ENCODE measurements at regions not wholly inside any gene's neighbourhood (a gene's known extent, or its start where the extent isn't known, plus 50 kb on each side); places are given as distances from the start of the nearest gene placed in this dataset.

DNA sequence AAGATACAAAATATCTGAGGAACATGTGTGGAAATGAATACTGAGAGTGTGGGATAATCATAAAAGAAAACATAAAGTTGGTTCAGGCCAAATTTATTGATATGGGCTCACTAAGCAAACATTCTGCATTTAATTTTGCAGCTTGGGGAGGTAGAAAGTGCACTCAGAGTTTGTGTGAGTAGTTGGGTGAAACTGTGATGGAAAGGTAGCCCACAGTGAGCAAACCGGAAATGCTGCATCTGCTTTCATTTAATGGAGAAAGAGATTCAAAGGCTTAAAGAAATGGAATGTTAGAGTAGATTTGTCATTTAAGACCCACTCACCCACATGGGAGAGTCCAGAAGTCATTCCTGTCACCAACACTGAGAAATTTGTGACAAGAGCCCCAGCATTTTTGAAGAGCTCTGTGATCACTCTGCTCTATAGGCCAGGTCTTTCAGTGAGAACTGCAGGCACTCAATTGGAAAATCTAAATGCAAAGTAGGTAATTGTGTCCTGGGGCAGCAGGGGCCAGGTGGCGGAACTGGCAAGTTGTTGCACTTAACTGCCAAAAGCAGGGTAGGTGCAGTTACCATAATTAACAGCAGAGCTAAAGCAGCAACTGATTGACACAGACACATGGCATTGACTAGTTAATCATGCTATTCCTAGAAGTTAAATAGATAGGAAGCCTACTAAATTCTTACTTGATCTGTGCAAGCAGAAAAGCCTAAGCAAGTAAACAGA is 1228.3 kb upstream of the PCDH20 start:
- in situ Hi-C loops (cut with HindIII; ENCODE audit: low pct_unique_long_range_greater_than_20kb, low sequenced_read_pairs): no loop called here

DNA sequence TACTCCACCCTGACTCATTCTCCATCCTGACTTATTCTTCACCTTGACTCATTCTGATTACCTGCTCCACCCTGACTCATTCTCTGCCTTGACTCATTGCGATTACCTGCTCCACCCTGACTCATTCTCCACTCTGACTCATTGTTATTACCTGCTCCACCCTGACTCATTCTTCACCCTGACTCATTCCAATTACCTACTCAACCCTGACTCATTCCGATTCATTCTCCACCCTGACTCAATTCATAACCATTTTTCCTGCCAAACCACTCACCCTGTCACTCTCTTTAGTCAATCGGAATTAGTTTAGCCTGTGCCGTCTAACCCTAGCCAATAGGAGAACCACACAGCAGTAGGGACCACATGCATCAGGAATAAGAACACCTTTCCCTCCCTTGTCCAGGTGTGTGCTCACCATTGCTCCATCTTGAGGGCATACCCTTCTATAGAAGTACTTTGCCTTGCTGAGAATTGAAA is 1227.4 kb upstream of the PCDH20 start:
- no peak for DNase-seq (ENCODE audit: low read depth, low spot score)

More for the DNA sequence above, 1228.3 kb upstream of the PCDH20 start:
- DNase-seq (ENCODE audit: low read depth, low spot score): no peak

DNA sequence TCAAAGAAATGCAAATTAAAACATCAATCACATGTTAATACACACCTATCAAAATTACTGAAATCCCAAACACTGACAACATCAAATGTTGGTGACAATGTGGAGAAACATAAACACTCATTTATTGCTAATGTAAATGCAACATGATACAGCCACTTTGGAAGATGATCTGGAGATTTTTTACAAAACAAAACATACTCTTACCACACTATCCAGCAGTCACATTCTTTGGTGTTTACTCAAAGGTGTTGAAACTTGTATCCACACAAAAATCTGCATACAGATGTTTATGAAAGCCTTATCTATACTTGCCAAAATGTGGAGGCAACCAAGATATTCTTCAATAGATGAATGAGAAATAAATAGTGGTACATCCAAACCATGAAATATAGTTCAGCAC is 1219.5 kb upstream of the PCDH20 start:
- DNase-seq (ENCODE audit: low read depth, low spot score): no peak
- in situ Hi-C loops (cut with HindIII; ENCODE audit: low pct_unique_long_range_greater_than_20kb, low sequenced_read_pairs): no loop called here

More for the DNA sequence above, 1227.4 kb upstream of the PCDH20 start:
- in situ Hi-C loops (cut with HindIII; ENCODE audit: low pct_unique_long_range_greater_than_20kb, low sequenced_read_pairs): no loop called here

DNA sequence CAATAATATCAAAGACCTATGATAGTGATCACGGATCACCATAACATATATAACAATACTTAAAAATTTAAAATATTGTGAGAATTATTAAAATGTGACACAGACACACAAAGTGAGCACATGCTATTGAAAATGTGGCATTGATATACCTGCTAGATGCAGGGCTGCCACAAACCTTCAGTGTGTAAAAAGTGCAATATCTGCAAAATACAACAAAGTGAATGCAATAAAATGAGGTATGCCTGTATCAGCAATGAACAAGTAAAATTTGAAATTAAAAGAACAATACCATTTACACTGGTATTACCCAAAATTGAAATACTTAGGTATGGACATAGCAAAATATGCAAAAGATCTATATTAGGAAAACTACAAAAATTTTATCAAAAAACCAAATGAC is 1217.8 kb upstream of the PCDH20 start:
- in situ Hi-C loops (cut with HindIII; ENCODE audit: low pct_unique_long_range_greater_than_20kb, low sequenced_read_pairs): no loop called here
- DNase-seq (ENCODE audit: low read depth, low spot score): no peak

- in situ Hi-C loops (cut with HindIII; ENCODE audit: low pct_unique_long_range_greater_than_20kb, low sequenced_read_pairs): no loop called here
- DNase-seq (ENCODE audit: low read depth, low spot score): no peak
Observed at GRCh38 chr13:62631619-62632018, 1216.0 kb upstream of the PCDH20 start.

DNA sequence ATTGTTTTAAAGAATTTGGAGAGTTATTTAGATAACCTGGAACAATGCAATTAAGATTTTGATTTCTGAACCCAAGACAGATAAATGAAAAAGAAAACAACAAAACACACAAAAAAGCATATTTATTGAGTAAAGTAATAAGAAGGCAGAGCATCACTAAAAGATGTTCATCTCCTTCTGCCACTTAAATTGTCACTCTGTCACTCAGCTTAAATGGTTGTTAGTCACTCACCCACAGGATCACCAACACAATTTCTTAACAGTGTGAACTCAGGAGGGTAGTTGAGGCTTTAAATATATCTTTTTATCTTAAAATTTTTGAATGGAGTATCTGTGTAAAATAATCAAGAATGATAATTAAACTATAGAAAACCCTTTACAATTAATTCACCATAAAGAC is 1215.5 kb upstream of the PCDH20 start:
- DNase-seq (ENCODE audit: low read depth, low spot score): no peak
- in situ Hi-C loops (cut with HindIII; ENCODE audit: low pct_unique_long_range_greater_than_20kb, low sequenced_read_pairs): no loop called here

DNA sequence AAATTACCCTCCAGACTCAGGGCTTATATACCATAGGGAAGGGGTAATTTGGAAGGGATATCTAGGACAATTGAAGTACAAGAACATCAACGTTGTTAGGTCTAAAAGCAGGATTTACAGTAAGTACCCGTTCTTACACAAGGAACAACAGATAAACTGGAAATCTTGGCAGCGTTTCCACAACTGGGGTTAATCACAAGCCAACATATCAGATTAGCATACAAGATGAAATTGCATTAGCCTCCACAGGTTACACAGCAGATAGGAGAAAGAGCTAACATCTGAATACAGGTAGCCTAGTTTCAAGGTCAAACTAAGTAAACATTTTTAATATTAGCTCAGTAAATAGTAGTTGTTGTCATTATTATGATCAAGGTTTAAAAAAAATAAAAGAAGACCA is 1214.0 kb upstream of the PCDH20 start:
- in situ Hi-C loops (cut with HindIII; ENCODE audit: low pct_unique_long_range_greater_than_20kb, low sequenced_read_pairs): no loop called here
- DNase-seq (ENCODE audit: low read depth, low spot score): no peak

DNA sequence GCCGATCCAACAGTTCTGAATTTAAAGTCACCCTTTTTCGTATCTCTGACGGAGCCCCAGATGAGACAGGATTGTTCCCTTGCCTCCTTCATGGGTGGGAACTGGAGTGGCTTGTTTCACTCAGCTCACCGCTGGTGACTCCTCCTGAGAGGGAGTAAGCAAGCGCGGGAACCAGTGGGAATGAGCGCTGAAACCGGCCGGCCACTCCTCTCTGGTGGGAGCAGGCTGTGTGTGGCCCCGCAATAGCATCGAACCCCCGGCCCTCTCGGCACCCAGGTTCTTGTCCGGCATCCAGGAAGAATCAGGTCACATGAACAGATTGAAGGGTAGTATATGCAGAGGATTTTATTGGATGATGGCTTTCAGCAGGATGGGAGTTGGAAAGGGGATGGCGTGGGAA is 1211.6 kb upstream of the PCDH20 start:
- in situ Hi-C loops (cut with HindIII; ENCODE audit: low pct_unique_long_range_greater_than_20kb, low sequenced_read_pairs): no loop called here
- no peak for DNase-seq (ENCODE audit: low read depth, low spot score)

DNA sequence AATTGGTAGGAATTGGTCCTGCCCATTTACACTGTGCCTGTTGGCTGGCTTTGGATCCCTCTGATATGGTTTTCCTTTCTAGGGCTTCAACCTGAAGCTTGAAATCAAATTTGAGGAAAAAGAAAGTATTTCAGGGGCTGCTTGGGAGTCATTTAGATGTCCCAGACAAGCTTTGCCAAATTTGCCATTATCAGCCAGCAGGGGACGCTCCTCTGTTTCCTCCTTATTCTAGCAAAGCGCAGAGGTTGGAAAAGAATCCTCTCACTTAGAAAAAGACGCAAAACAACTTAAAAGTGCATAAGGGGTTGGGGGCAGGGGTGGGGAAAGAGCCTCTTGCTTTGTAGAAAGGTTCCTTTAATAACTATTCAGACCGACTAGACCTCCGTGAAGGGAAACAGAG is 1211.1 kb upstream of the PCDH20 start:
- DNase-seq (ENCODE audit: low read depth, low spot score): peak; percentile 57
- in situ Hi-C loops (cut with HindIII; ENCODE audit: low pct_unique_long_range_greater_than_20kb, low sequenced_read_pairs): no loop called here

DNA sequence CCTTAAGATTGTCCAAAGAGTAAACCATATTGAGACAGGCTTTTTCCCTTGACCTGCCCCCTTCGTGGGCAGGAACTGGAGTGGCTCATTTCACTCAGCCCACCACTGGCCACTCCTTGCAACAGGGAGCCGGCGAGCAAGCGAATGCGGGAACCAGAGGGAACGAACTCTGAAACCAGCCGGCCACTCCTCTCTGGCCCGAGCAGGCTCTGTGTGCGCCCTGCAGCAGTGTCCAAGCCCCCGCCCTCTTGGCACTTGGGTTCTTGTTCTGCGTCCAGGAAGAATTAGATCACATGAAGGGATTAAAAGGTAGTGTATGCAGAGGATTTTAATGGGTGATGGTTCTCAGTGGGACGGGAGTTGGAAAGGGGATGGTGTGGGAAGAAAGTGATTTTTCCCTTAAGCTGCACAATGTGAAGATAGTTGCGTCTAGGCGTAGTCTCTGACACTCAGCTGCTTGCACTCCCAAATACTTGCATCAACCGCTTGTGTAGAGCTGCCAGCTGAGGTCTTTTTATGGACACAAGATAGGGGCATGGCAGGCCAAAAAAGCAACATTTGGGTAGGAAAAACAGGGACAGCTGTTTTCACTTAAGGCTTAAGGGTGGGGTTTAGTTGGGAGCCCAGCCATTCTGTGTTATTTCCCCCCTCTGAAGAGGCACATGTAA is 1209.7 kb upstream of the PCDH20 start:
- in situ Hi-C loops (cut with HindIII; ENCODE audit: low pct_unique_long_range_greater_than_20kb, low sequenced_read_pairs): no loop called here
- no peak for DNase-seq (ENCODE audit: low read depth, low spot score)

GRCh38 chr13:62613819-62614218 is 1198.2 kb upstream of the PCDH20 start:
- in situ Hi-C loops (cut with HindIII; ENCODE audit: low pct_unique_long_range_greater_than_20kb, low sequenced_read_pairs): no loop called here

DNA sequence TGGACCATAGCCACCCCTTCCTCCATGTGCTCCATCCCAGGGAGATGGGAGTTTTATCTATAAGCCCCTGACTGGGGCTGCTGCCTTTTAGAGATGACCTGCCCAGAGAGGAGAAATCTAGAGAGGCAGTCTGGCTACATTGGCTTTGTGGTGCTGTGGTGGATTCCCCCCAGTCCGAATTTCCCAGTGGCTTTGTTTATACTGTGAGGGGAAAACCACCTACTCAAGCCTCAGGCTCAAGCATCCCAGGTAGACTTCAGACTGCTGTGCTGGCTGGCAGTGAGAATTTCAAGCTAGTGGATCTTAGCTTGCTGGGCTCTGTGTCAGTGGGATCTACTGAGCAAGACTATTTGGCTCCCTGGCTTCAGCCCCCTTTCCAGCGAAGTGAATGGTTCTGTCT is 1195.7 kb upstream of the PCDH20 start:
- DNase-seq (ENCODE audit: low read depth, low spot score): no peak

More at GRCh38 chr13:62613819-62614218, 1198.2 kb upstream of the PCDH20 start:
- no peak for DNase-seq (ENCODE audit: low read depth, low spot score)

DNA sequence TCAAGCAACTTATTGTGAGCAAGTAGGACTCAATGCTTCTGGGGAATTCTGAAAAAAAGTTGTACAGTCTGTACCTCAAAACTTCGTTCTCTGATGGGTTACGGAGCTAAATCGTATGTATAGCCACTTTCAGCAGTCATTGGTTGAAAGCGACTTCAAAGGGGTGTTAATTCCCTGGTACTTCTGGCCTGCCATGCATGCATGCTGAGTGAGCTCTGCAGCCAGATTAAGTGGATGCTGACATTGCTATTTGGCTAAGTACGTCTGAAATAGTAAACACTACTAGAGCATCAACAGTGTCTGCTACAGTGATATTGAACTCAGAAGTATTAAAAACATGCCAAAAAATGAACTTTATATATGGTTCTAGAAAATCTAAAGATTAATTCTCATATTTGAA is 1183.1 kb upstream of the PCDH20 start:
- in situ Hi-C loops (cut with HindIII; ENCODE audit: low pct_unique_long_range_greater_than_20kb, low sequenced_read_pairs): no loop called here
- DNase-seq (ENCODE audit: low read depth, low spot score): no peak

More for the DNA sequence above, 1195.7 kb upstream of the PCDH20 start:
- in situ Hi-C loops (cut with HindIII; ENCODE audit: low pct_unique_long_range_greater_than_20kb, low sequenced_read_pairs): no loop called here

GRCh38 chr13:62595976-62596375 is 1180.3 kb upstream of the PCDH20 start:
- in situ Hi-C loops (cut with HindIII; ENCODE audit: low pct_unique_long_range_greater_than_20kb, low sequenced_read_pairs): no loop called here
- no peak for DNase-seq (ENCODE audit: low read depth, low spot score)

- DNase-seq (ENCODE audit: low read depth, low spot score): no peak
- in situ Hi-C loops (cut with HindIII; ENCODE audit: low pct_unique_long_range_greater_than_20kb, low sequenced_read_pairs): no loop called here
Observed at GRCh38 chr13:62593804-62594203, 1178.2 kb upstream of the PCDH20 start.

DNA sequence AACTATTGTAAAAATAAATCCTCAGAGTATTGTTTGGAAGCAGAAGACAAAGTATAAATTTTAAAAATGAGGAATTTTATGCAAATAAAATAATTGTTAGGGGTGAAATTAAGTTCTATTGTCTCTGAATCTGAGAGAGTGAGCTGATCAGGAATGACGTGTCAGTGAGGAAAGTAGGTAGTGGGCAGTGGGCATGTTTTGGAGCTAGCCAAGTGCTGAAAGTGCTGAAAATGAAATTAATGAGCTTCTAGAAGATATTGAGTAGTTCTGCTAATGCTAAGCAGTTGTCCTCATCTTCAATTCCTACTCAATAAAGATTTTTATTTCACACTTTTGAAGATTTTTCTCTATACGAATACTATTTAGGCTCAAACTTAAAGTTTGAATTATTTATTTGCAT is 1167.8 kb upstream of the PCDH20 start:
- in situ Hi-C loops (cut with HindIII; ENCODE audit: low pct_unique_long_range_greater_than_20kb, low sequenced_read_pairs): no loop called here
- DNase-seq (ENCODE audit: low read depth, low spot score): no peak

GRCh38 chr13:62578402-62578801 is 1162.8 kb upstream of the PCDH20 start:
- no peak for DNase-seq (ENCODE audit: low read depth, low spot score)
- in situ Hi-C loops (cut with HindIII; ENCODE audit: low pct_unique_long_range_greater_than_20kb, low sequenced_read_pairs): no loop called here

DNA sequence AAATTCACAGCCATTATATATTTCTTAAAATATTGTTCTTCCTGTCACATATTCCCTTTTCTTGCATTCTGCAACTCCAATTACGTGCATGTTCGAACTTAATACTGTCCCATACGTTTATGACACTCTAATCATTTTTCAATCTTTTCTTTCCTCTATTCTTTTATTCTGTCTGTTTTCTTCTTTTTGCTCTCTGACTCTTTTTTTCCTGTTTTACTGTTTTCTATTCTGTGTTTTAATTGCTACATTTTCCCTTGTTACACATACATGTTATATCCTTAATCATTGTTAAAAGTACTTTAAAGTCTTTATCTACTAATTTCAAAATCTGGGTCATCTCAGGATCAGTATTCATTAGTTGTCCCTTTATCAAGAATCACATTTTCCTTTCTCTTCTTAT is 1149.1 kb upstream of the PCDH20 start:
- in situ Hi-C loops (cut with HindIII; ENCODE audit: low pct_unique_long_range_greater_than_20kb, low sequenced_read_pairs): no loop called here
- no peak for DNase-seq (ENCODE audit: low read depth, low spot score)

- in situ Hi-C loops (cut with HindIII; ENCODE audit: low pct_unique_long_range_greater_than_20kb, low sequenced_read_pairs): no loop called here
- DNase-seq (ENCODE audit: low read depth, low spot score): no peak
Observed at GRCh38 chr13:62563251-62563650, 1147.6 kb upstream of the PCDH20 start.

All from SK-MEL-5 (cell line).